DND-41 (cell line): ENCODE measurements at regions not wholly inside any gene's neighbourhood (a gene's known extent, or its start where the extent isn't known, plus 50 kb on each side); places are given as distances from the start of the nearest gene placed in this dataset.

Experiments used
- EZH2 ChIP-seq: IDR thresholded peaks from 3 replicates; pipeline ENCODE4 v1.6.1; 2012; ENCODE audit warnings: borderline replicate concordance, low read depth, mild to moderate bottlenecking, moderate library complexity, low read length, inconsistent platforms; ENCODE audit not compliant: severe bottlenecking
- TF ChIP-seq, protein P1 (sequence below): IDR thresholded peaks from 2 replicates; pipeline ENCODE4 v1.5.1; 2012; ENCODE audit warnings: borderline replicate concordance, low read length, moderate library complexity, mild to moderate bottlenecking; ENCODE audit not compliant: poor library complexity, severe bottlenecking; ENCODE audit errors: extremely low read depth

DNA sequence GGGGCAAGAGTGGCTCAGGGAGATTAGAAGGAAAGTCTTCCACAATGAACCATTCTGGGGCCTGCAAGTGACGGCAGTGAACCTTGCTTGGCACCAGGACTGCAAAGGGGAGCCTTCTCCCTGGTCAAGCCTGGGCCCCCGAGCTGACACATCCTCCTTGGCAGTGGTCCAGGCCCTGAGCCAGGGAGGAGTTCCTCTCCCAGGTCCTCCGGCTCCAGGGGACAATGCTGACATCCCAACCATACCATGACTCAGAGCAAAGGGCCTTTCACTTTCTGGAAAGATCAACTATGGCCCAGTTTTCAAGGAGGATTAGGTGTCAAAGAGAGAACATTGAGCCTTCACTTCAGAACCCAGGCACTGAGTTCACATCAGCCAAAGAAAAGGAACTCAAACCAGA lies 756.5 kb upstream of the TBX3 start:
- no peak for TF ChIP-seq EZH2
- TF ChIP-seq, protein P1, sequence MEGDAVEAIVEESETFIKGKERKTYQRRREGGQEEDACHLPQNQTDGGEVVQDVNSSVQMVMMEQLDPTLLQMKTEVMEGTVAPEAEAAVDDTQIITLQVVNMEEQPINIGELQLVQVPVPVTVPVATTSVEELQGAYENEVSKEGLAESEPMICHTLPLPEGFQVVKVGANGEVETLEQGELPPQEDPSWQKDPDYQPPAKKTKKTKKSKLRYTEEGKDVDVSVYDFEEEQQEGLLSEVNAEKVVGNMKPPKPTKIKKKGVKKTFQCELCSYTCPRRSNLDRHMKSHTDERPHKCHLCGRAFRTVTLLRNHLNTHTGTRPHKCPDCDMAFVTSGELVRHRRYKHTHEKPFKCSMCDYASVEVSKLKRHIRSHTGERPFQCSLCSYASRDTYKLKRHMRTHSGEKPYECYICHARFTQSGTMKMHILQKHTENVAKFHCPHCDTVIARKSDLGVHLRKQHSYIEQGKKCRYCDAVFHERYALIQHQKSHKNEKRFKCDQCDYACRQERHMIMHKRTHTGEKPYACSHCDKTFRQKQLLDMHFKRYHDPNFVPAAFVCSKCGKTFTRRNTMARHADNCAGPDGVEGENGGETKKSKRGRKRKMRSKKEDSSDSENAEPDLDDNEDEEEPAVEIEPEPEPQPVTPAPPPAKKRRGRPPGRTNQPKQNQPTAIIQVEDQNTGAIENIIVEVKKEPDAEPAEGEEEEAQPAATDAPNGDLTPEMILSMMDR: no peak
